ENCODE measurements at regions not wholly inside any gene's neighbourhood (a gene's known extent, or its start where the extent isn't known, plus 50 kb on each side); places are given as distances from the start of the nearest gene placed in this dataset.

DNA sequence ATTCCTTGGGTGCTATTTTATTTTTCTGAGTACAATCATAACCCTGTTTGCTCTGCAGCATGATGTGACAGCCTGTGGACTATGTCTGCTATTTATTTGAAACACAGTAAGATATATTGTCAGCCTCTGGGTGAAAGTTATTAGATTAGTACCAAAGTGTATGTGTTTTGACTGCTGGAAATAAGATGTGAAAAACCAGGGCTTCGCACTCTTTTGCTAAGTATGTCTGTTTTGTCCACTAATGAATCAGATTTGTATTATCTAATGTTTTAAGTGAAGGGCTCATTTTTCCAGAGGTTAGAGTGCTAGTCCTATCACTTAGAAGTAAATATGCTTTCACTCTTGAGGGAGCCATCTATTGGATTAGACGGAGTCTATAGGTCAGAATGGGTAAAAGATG lies 569.8 kb upstream of the FZD8 start:
- Histone ChIP-seq H3K27me3 (ENCODE audit: insufficient read depth, low read length) (no peaks in the 10 kb centered on the region), H2AFZ (ENCODE audit: low read length) (no peak overlapping the region), H3K4me1 (ENCODE audit: insufficient read depth, low read length) (no peaks in the 10 kb centered on the region), H3K9me3 (ENCODE audit: low read depth, low read length) (no peaks in the 10 kb centered on the region), H3K4me3 (ENCODE audit: insufficient read depth, low read length) (no peak overlapping the region), H3K27ac (ENCODE audit: low read depth, low read length) (no peak overlapping the region), H3K79me2 (ENCODE audit: insufficient read depth, low read length) (no peaks in the 10 kb centered on the region), H3K36me3 (ENCODE audit: insufficient read depth, low read length) (no peaks in the 10 kb centered on the region), H3K4me2 (ENCODE audit: insufficient read depth, low read length) (no peak overlapping the region), H4K20me1 (ENCODE audit: insufficient read depth, low read length) (no peaks in the 10 kb centered on the region)
- TF ChIP-seq, protein P1, sequence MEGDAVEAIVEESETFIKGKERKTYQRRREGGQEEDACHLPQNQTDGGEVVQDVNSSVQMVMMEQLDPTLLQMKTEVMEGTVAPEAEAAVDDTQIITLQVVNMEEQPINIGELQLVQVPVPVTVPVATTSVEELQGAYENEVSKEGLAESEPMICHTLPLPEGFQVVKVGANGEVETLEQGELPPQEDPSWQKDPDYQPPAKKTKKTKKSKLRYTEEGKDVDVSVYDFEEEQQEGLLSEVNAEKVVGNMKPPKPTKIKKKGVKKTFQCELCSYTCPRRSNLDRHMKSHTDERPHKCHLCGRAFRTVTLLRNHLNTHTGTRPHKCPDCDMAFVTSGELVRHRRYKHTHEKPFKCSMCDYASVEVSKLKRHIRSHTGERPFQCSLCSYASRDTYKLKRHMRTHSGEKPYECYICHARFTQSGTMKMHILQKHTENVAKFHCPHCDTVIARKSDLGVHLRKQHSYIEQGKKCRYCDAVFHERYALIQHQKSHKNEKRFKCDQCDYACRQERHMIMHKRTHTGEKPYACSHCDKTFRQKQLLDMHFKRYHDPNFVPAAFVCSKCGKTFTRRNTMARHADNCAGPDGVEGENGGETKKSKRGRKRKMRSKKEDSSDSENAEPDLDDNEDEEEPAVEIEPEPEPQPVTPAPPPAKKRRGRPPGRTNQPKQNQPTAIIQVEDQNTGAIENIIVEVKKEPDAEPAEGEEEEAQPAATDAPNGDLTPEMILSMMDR (IDR thresholded peaks at IDR 0.05; ENCODE audit: extremely low read depth, low read depth, low read length), result no peak
- no peak for DNase-seq (ENCODE audit: insufficient read length, low spot score, missing footprints)

DNA sequence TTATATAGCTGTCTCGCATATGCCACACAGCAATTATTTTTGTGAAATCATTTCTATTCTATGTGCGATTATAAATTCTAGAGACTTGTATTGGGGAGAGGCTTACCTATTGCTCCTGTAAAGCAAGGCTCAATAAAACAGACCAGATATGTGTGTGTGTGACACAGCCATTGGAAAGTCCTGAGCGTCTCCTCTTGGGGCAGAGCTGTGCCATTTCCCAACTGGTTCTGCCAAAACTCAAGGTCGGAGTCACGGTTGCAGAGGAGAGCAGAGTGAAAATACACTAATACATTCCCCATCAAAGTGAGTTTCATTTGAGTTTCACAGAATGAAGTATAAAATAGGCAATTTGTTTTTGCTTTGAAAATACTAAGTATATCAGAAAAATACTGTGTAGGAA lies 567.4 kb upstream of the FZD8 start:
- Histone ChIP-seq H4K20me1 (ENCODE audit: insufficient read depth, low read length) (no peaks in the 10 kb centered on the region), H3K4me3 (ENCODE audit: insufficient read depth, low read length) (no peak overlapping the region), H3K9me3 (ENCODE audit: low read depth, low read length) (no peaks in the 10 kb centered on the region), H3K36me3 (ENCODE audit: insufficient read depth, low read length) (no peaks in the 10 kb centered on the region), H3K4me1 (ENCODE audit: insufficient read depth, low read length) (no peaks in the 10 kb centered on the region), H3K27ac (ENCODE audit: low read depth, low read length) (no peak overlapping the region), H3K79me2 (ENCODE audit: insufficient read depth, low read length) (no peaks in the 10 kb centered on the region), H2AFZ (ENCODE audit: low read length) (no peak overlapping the region), H3K27me3 (ENCODE audit: insufficient read depth, low read length) (no peaks in the 10 kb centered on the region), H3K4me2 (ENCODE audit: insufficient read depth, low read length) (no peak overlapping the region)
- TF ChIP-seq, protein P1 (IDR thresholded peaks at IDR 0.05; ENCODE audit: extremely low read depth, low read depth, low read length), result no peak
- no peak for DNase-seq (ENCODE audit: insufficient read length, low spot score, missing footprints)

DNA sequence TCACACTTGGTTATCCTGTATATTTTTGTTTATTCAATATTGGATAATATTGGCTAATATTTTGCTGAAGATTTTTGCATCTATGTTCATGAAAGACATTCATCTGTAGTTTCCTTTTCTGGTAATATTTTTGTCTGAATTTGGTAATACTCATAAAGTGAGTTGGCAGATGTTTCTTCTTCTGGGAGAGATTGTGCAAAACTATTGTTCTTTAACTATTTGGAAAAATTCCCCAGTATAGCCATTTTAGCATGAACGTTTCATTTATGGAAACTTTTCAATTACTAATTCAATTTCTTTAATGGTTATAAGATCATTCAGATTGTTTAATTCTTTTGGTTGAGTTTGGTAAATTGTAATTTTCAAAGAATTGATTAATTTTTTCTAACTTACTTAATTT lies 560.8 kb upstream of the FZD8 start:
- TF ChIP-seq, protein P1 (IDR thresholded peaks at IDR 0.05; ENCODE audit: extremely low read depth, low read depth, low read length), result no peak
- Histone ChIP-seq H3K36me3 (ENCODE audit: insufficient read depth, low read length) (no peaks in the 10 kb centered on the region), H3K4me3 (ENCODE audit: insufficient read depth, low read length) (no peak overlapping the region), H3K9me3 (ENCODE audit: low read depth, low read length) (no peaks in the 10 kb centered on the region), H3K27ac (ENCODE audit: low read depth, low read length) (no peak overlapping the region), H3K4me1 (ENCODE audit: insufficient read depth, low read length) (no peaks in the 10 kb centered on the region), H2AFZ (ENCODE audit: low read length) (no peak overlapping the region), H3K27me3 (ENCODE audit: insufficient read depth, low read length) (no peaks in the 10 kb centered on the region), H4K20me1 (ENCODE audit: insufficient read depth, low read length) (no peaks in the 10 kb centered on the region), H3K79me2 (ENCODE audit: insufficient read depth, low read length) (no peaks in the 10 kb centered on the region), H3K4me2 (ENCODE audit: insufficient read depth, low read length) (no peak overlapping the region)
- DNase-seq (ENCODE audit: insufficient read length, low spot score, missing footprints), result no peak

DNA sequence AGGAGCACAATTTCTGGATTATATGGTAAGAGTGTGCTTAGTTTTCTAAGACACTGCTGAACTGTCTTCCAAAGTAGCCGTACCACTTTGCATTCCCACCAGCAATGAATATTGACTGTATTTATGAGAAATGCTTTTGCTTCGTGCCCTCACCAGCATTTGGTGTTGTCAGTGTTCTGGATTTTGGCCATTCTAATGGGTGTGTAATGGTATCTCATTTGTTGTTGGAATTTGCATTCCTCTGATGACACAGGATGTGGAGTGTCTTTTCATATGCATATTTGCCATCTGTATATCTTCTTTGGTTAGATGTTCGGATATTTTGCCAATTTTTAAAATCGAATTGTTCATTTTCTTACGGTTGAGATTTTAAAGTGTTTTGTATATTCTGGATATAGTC lies 558.5 kb upstream of the FZD8 start:
- Histone ChIP-seq H3K4me1 (ENCODE audit: insufficient read depth, low read length) (no peaks in the 10 kb centered on the region), H3K27ac (ENCODE audit: low read depth, low read length) (no peak overlapping the region), H2AFZ (ENCODE audit: low read length) (no peak overlapping the region), H3K4me3 (ENCODE audit: insufficient read depth, low read length) (no peak overlapping the region), H3K9me3 (ENCODE audit: low read depth, low read length) (no peaks in the 10 kb centered on the region), H3K36me3 (ENCODE audit: insufficient read depth, low read length) (no peaks in the 10 kb centered on the region), H3K4me2 (ENCODE audit: insufficient read depth, low read length) (no peak overlapping the region), H4K20me1 (ENCODE audit: insufficient read depth, low read length) (no peaks in the 10 kb centered on the region), H3K27me3 (ENCODE audit: insufficient read depth, low read length) (no peaks in the 10 kb centered on the region), H3K79me2 (ENCODE audit: insufficient read depth, low read length) (no peaks in the 10 kb centered on the region)
- DNase-seq (ENCODE audit: insufficient read length, low spot score, missing footprints), result no peak
- TF ChIP-seq, protein P1 (IDR thresholded peaks at IDR 0.05; ENCODE audit: extremely low read depth, low read depth, low read length), result no peak

Data from osteoblast (primary cell).